Neural progenitor cell (in vitro differentiated cells): ENCODE measurements at regions not wholly inside any gene's neighbourhood (a gene's known extent, or its start where the extent isn't known, plus 50 kb on each side); places are given as distances from the start of the nearest gene placed in this dataset.
A peak's percentile ranks its signal among the peaks of the same experiment; 100 is the strongest.

Experiments
- DNase-seq: peaks from one replicate; pipeline ENCODE4 v3.0.0-alpha.2; 2016; ENCODE audit warnings: low spot score
- H2AFZ ChIP-seq: fragments of 200-600 bp; sonication (generic); replicated peaks from 2 replicates; pipeline ENCODE4 v1.6.1; 2016; ENCODE audit warnings: antibody characterized with exemption
- H3F3A ChIP-seq: fragments of 200-600 bp; sonication (generic); 2 replicates; pipeline ENCODE4 v1.6.1; 2016; ENCODE audit warnings: antibody characterized with exemption, low read depth
- H3K27ac ChIP-seq: fragments of 200-600 bp; sonication (generic); 2 replicates; pipeline ENCODE4 v1.5.1; 2016; ENCODE audit warnings: mild to moderate bottlenecking
- H3K27me3 ChIP-seq: fragments of 200-600 bp; sonication (generic); 2 replicates; pipeline ENCODE4 v1.6.1; 2016; ENCODE audit warnings: mild to moderate bottlenecking, moderate library complexity
- H3K36me3 ChIP-seq: fragments of 200-600 bp; sonication (generic); 2 replicates; pipeline ENCODE4 v1.5.1; 2016
- H3K4me1 ChIP-seq: fragments of 200-600 bp; sonication (generic); 2 replicates; pipeline ENCODE4 v1.6.1; 2016; ENCODE audit warnings: mixed run types
- H3K4me2 ChIP-seq: fragments of 200-600 bp; sonication (generic); 2 replicates; pipeline ENCODE4 v1.6.1; 2016
- H3K4me3 ChIP-seq: fragments of 200-600 bp; sonication (generic); 2 replicates; pipeline ENCODE4 v1.5.1; 2016
- H3K79me2 ChIP-seq: fragments of 200-600 bp; sonication (generic); 2 replicates; pipeline ENCODE4 v1.6.1; 2016; ENCODE audit warnings: low read depth
- H3K9ac ChIP-seq: fragments of 200-600 bp; sonication (generic); 2 replicates; pipeline ENCODE4 v1.6.1; 2016
- H3K9me3 ChIP-seq: fragments of 200-600 bp; sonication (generic); 2 replicates; pipeline ENCODE4 v1.5.1; 2016; ENCODE audit warnings: low read depth
- H4K20me1 ChIP-seq: fragments of 200-600 bp; sonication (generic); 2 replicates; pipeline ENCODE4 v1.6.1; 2016; ENCODE audit warnings: low read depth
- H3K27ac Mint-ChIP-seq: 3 replicates; pipeline ENCODE4 v1.8.0; 2021; ENCODE audit warnings: mixed read lengths
- H3K27me3 Mint-ChIP-seq: 2 replicates; pipeline ENCODE4 v1.8.0; 2022; ENCODE audit warnings: low read depth, mild to moderate bottlenecking, inconsistent platforms, moderate library complexity, mixed read lengths; ENCODE audit not compliant: insufficient read depth
- H3K36me3 Mint-ChIP-seq: 3 replicates; pipeline ENCODE4 v1.8.0; 2021; ENCODE audit warnings: mixed read lengths
- H3K4me1 Mint-ChIP-seq: 3 replicates; pipeline ENCODE4 v1.8.0; 2021; ENCODE audit warnings: mixed read lengths
- H3K4me3 Mint-ChIP-seq: 3 replicates; pipeline ENCODE4 v1.8.0; 2021; ENCODE audit warnings: mild to moderate bottlenecking, moderate library complexity, mixed read lengths
- H3K9me3 Mint-ChIP-seq: 3 replicates; pipeline ENCODE4 v1.8.0; 2020; ENCODE audit warnings: mixed read lengths
- EZH2 ChIP-seq: fragments of 200-600 bp; sonication (generic); IDR thresholded peaks from 2 replicates; pipeline ENCODE4 v1.6.1; 2017; ENCODE audit warnings: antibody characterized with exemption, mild to moderate bottlenecking, moderate library complexity
- EZH2phosphoT487 ChIP-seq: fragments of 200-600 bp; sonication (generic); IDR thresholded peaks from 2 replicates; pipeline ENCODE4 v1.6.1; 2017; ENCODE audit warnings: antibody characterized with exemption
- TF ChIP-seq, protein P1 (sequence below): fragments of 200-600 bp; sonication (generic); IDR thresholded peaks from 2 replicates; pipeline ENCODE4 v1.5.1; 2017; ENCODE audit warnings: antibody characterized with exemption, mild to moderate bottlenecking

DNA sequence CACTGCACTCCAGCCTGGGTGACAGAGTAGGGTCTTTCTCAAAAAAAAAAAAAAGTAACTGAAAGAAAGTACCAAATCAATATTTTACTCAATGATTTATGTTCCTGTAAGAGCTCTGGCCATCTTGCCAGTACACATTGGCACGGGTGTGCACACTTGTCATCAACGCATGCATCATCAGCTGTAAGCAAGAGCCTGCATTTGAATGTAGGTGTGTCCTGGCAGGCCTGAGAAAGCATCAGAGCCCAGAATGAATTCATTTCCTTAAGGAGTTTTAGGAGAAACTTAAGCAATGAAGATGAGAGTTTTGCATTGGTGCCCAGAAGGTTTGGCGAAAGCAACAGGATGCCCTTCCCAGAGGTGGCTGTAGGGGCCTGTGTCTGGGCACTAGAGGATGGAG is 88.5 kb upstream of the FZD10 start:
- H3F3A ChIP-seq, result no peaks in the 10 kb centered on the region
- H3K36me3 ChIP-seq, result no peaks in the 10 kb centered on the region
- H2AFZ ChIP-seq, result no peak overlapping the region
- H3K36me3 Mint-ChIP-seq, result no peaks in the 10 kb centered on the region
- no peak overlapping the region for H3K27ac Mint-ChIP-seq
- TF ChIP-seq, protein P1, sequence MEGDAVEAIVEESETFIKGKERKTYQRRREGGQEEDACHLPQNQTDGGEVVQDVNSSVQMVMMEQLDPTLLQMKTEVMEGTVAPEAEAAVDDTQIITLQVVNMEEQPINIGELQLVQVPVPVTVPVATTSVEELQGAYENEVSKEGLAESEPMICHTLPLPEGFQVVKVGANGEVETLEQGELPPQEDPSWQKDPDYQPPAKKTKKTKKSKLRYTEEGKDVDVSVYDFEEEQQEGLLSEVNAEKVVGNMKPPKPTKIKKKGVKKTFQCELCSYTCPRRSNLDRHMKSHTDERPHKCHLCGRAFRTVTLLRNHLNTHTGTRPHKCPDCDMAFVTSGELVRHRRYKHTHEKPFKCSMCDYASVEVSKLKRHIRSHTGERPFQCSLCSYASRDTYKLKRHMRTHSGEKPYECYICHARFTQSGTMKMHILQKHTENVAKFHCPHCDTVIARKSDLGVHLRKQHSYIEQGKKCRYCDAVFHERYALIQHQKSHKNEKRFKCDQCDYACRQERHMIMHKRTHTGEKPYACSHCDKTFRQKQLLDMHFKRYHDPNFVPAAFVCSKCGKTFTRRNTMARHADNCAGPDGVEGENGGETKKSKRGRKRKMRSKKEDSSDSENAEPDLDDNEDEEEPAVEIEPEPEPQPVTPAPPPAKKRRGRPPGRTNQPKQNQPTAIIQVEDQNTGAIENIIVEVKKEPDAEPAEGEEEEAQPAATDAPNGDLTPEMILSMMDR, result no peak
- H3K27me3 Mint-ChIP-seq, result peaks cover 31% of the 10 kb centered on the region
- H3K4me3 ChIP-seq, result no peak overlapping the region
- H3K9me3 ChIP-seq, result no peaks in the 10 kb centered on the region
- H3K27ac ChIP-seq, result no peak overlapping the region
- H3K4me3 Mint-ChIP-seq, result no peak overlapping the region
- H3K4me1 ChIP-seq, result no peaks in the 10 kb centered on the region
- peaks cover 61% of the 10 kb centered on the region for H3K27me3 ChIP-seq
- no peaks in the 10 kb centered on the region for H4K20me1 ChIP-seq
- peaks cover 37% of the 10 kb centered on the region for H3K4me1 Mint-ChIP-seq
- DNase-seq, result no peak
- H3K79me2 ChIP-seq, result no peaks in the 10 kb centered on the region
- H3K9ac ChIP-seq, result no peak overlapping the region
- no peak overlapping the region for H3K4me2 ChIP-seq
- H3K9me3 Mint-ChIP-seq, result peaks cover 11% of the 10 kb centered on the region

DNA sequence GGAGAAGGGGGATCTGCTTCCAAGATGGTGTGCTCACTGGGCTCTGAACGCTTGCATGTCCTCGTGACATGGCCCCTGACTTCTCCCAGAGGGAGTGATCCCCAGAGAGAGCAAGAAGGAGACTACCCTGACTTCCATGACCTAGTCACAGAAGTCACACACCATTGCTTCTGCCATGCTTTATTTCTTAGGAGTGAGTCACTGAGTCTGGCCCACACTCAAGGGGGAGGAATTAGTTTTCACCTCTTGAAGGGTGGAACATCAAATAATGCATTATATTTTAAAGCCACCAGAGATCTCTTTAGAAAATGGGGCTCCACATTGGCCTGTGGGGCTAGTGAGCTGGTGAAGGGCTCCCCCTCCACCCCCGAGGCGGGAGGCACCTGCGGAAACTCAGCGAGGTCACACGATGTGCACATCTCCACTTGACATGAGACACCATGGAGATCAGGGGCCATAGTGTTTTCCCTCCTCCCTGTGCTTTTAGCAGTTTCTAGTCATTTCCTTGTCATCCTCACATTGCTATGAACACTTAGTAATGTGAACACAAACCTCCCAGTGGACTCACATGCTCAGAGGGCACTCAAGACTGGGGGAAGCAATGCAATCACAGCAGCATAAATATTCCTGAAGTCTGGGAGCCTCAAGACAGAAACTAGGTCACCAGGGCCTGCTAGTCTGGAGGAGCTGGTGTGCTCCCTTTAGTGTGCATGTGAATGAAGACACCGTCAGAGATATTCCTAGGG is 87.4 kb upstream of the FZD10 start:
- H3K27me3 Mint-ChIP-seq, result peaks cover 32% of the 10 kb centered on the region
- DNase-seq, result no peak
- peaks cover 13% of the 10 kb centered on the region for H3K9me3 Mint-ChIP-seq
- Histone ChIP-seq H3F3A (no peaks in the 10 kb centered on the region), H3K4me3 (no peak overlapping the region), H3K4me2 (no peak overlapping the region), H3K9ac (no peak overlapping the region), H3K9me3 (no peaks in the 10 kb centered on the region), H3K27ac (no peak overlapping the region), H3K4me1 (no peaks in the 10 kb centered on the region), H3K36me3 (no peaks in the 10 kb centered on the region), H3K79me2 (no peaks in the 10 kb centered on the region), H3K27me3 (peaks cover 63% of the 10 kb centered on the region), H4K20me1 (no peaks in the 10 kb centered on the region), H2AFZ (no peak overlapping the region)
- TF ChIP-seq, protein P1, result no peak
- TF ChIP-seq EZH2phosphoT487, result no peak
- no peak for TF ChIP-seq EZH2
- no peak overlapping the region for H3K4me3 Mint-ChIP-seq
- no peak overlapping the region for H3K27ac Mint-ChIP-seq
- no peaks in the 10 kb centered on the region for H3K36me3 Mint-ChIP-seq
- peaks cover 35% of the 10 kb centered on the region for H3K4me1 Mint-ChIP-seq

DNA sequence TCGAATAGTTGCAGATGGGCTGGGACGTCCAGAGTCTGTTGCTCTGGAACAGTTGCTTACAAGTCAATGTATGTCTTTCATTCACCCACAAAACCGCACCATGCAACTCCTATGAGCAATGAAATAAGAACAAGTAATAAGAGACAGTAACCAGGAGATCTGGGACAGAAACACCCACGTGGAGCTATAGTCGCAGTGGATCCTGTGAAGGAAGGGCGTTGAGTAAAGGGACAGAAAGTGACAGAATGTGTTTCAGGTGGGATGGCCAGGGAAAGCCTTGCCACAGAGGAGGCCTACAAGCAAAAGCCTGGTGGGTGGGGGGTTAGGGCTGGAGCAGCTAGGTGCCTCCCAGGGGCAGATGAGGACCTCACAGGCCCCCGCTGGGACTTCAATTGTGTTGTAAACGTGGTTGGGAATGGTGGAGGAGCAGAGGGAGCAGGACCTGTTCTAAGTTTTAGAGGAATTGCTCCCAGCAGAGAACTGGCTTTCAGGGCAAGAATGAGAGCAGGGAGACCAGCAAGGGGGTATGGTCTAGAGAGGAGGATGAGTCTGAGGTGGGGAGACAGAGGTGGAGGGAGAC is 86.7 kb upstream of the FZD10 start:
- Histone ChIP-seq H3K4me2 (no peak overlapping the region), H3K4me3 (no peak overlapping the region), H3K9me3 (no peaks in the 10 kb centered on the region), H3K79me2 (no peaks in the 10 kb centered on the region), H4K20me1 (no peaks in the 10 kb centered on the region), H2AFZ (no peak overlapping the region), H3K27me3 (peaks cover 70% of the 10 kb centered on the region), H3K9ac (no peak overlapping the region), H3K27ac (no peak overlapping the region), H3F3A (no peaks in the 10 kb centered on the region), H3K36me3 (no peaks in the 10 kb centered on the region), H3K4me1 (no peaks in the 10 kb centered on the region)
- H3K9me3 Mint-ChIP-seq, result peaks cover 13% of the 10 kb centered on the region
- H3K4me3 Mint-ChIP-seq, result no peak overlapping the region
- TF ChIP-seq, protein P1, result no peak
- no peak for TF ChIP-seq EZH2
- no peak for TF ChIP-seq EZH2phosphoT487
- H3K27ac Mint-ChIP-seq, result peak overlapping the region; percentile 14
- no peak for DNase-seq
- H3K36me3 Mint-ChIP-seq, result no peaks in the 10 kb centered on the region
- peaks cover 31% of the 10 kb centered on the region for H3K27me3 Mint-ChIP-seq
- H3K4me1 Mint-ChIP-seq, result peaks cover 35% of the 10 kb centered on the region
